CD4-positive, alpha-beta T cell treated with Interleukin-10 for 1 hour (primary cell): ENCODE measurements at regions not wholly inside any gene's neighbourhood (a gene's known extent, or its start where the extent isn't known, plus 50 kb on each side); places are given as distances from the start of the nearest gene placed in this dataset.

Experiments
- DNase-seq: peaks from one replicate; pipeline ENCODE4 v3.0.0-alpha.2; 2020

- DNase-seq: no peak
Measured at GRCh38 chr1:90122654-90123340, 127.9 kb downstream of the ZNF326 start.

- DNase-seq: peak; percentile 17
Measured at GRCh38 chr1:90114521-90115141, 119.7 kb downstream of the ZNF326 start.

GRCh38 chr1:90107990-90108389 lies 113.1 kb downstream of the ZNF326 start:
- no peak for DNase-seq

GRCh38 chr1:90106311-90106710 lies 111.4 kb downstream of the ZNF326 start:
- DNase-seq: no peak

GRCh38 chr1:90104941-90105538 lies 110.1 kb downstream of the ZNF326 start:
- no peak for DNase-seq

- no peak for DNase-seq
Measured at GRCh38 chr1:90100566-90100965, 105.7 kb downstream of the ZNF326 start.

- DNase-seq: no peak
Measured at GRCh38 chr1:90092441-90092840, 97.5 kb downstream of the ZNF326 start.
